Kidney epithelial cell (primary cell): ENCODE measurements at regions not wholly inside any gene's neighbourhood (a gene's known extent, or its start where the extent isn't known, plus 50 kb on each side); places are given as distances from the start of the nearest gene placed in this dataset.

Source experiments
- DNase-seq: peaks from one replicate; pipeline ENCODE4 v3.0.0-alpha.2; 2010; ENCODE audit warnings: low read depth
- H3K27me3 ChIP-seq: 2 replicates; pipeline ENCODE4 v1.6.0; 2011; ENCODE audit warnings: low read length; ENCODE audit not compliant: control insufficient read depth, insufficient read depth
- H3K36me3 ChIP-seq: 2 replicates; pipeline ENCODE4 v1.5.1; 2011; ENCODE audit warnings: low read length; ENCODE audit not compliant: control insufficient read depth, insufficient read depth
- H3K4me3 ChIP-seq: 2 replicates; pipeline ENCODE4 v1.5.1; 2011; ENCODE audit warnings: low read depth, mild to moderate bottlenecking, control low read depth, low read length
- CTCF ChIP-seq: IDR thresholded peaks from 2 replicates; pipeline ENCODE4 v1.5.1; 2011; ENCODE audit warnings: mild to moderate bottlenecking, moderate library complexity, low read length, control low read depth, inconsistent platforms; ENCODE audit not compliant: insufficient read depth, poor library complexity, severe bottlenecking

- no peak overlapping the region for H3K4me3 ChIP-seq
- no peaks in the 10 kb centered on the region for H3K27me3 ChIP-seq
- no peak for TF ChIP-seq CTCF
- DNase-seq = no peak
- no peaks in the 10 kb centered on the region for H3K36me3 ChIP-seq
These were observed 693.2 kb upstream of the GJE1 start for GRCh38 chr6:141439513-141439912.

GRCh38 chr6:141437685-141438084 is 695.0 kb upstream of the GJE1 start:
- TF ChIP-seq CTCF = no peak
- H3K4me3 ChIP-seq = no peak overlapping the region
- no peaks in the 10 kb centered on the region for H3K36me3 ChIP-seq
- no peak for DNase-seq
- H3K27me3 ChIP-seq = no peaks in the 10 kb centered on the region

GRCh38 chr6:141437011-141437410 is 695.7 kb upstream of the GJE1 start:
- no peaks in the 10 kb centered on the region for H3K27me3 ChIP-seq
- H3K36me3 ChIP-seq = no peaks in the 10 kb centered on the region
- no peak for DNase-seq
- H3K4me3 ChIP-seq = no peak overlapping the region
- no peak for TF ChIP-seq CTCF

- H3K27me3 ChIP-seq = no peaks in the 10 kb centered on the region
- no peaks in the 10 kb centered on the region for H3K36me3 ChIP-seq
- no peak for DNase-seq
- no peak for TF ChIP-seq CTCF
- H3K4me3 ChIP-seq = no peak overlapping the region
These were observed 706.2 kb upstream of the GJE1 start for GRCh38 chr6:141426400-141426980.

GRCh38 chr6:141421378-141421777 is 711.3 kb upstream of the GJE1 start:
- Histone ChIP-seq H3K36me3 (no peaks in the 10 kb centered on the region), H3K4me3 (no peak overlapping the region), H3K27me3 (no peaks in the 10 kb centered on the region)
- TF ChIP-seq CTCF = no peak
- DNase-seq = peak; percentile 67

- no peak for DNase-seq
- TF ChIP-seq CTCF = no peak
- no peak overlapping the region for H3K4me3 ChIP-seq
- H3K36me3 ChIP-seq = no peaks in the 10 kb centered on the region
- H3K27me3 ChIP-seq = no peaks in the 10 kb centered on the region
These were observed 714.6 kb upstream of the GJE1 start for GRCh38 chr6:141418076-141418475.
